Choroid plexus epithelial cell (primary cell): ENCODE measurements at regions not wholly inside any gene's neighbourhood (a gene's known extent, or its start where the extent isn't known, plus 50 kb on each side); places are given as distances from the start of the nearest gene placed in this dataset.
"Not testable (repeated sequence)": the region's sequence is repeated elsewhere in the genome, so short reads cannot be mapped to it uniquely, and the experiment has no call there.

ENCODE experiments used
- DNase-seq: peaks from one replicate; pipeline ENCODE4 v3.0.0-alpha.2; 2010; ENCODE audit warnings: low read depth
- H3K4me3 ChIP-seq: 2 replicates; pipeline ENCODE4 v1.5.1; 2011; ENCODE audit warnings: low read depth, mild to moderate bottlenecking, control low read depth, low read length, moderate library complexity
- CTCF ChIP-seq: conservative IDR thresholded peaks from 2 replicates; pipeline ENCODE4 v1.5.1; 2011; ENCODE audit warnings: low read depth, mild to moderate bottlenecking, control low read depth, inconsistent platforms, low read length, moderate library complexity

DNA sequence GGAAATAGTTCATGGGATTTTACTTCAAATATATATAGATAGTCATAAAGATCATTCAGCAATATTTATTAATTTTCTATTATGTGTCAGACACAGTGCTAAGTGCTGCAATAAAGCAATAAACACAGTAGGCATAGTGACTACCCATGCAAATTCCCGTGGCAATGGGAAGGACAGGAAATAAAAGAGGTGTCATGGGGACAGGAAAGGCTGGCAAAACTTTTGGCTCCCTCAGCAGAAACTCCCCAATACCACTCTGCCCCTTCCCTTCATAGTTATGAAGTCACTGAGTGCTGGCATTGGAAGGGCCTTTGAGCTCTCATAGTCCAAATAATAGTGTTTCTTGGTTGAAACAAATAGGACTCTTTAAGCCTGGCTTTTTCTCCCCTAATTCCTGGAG is 104.4 kb upstream of the DPT start:
- H3K4me3 ChIP-seq: no peak overlapping the region
- DNase-seq: no peak
- TF ChIP-seq CTCF: no peak

DNA sequence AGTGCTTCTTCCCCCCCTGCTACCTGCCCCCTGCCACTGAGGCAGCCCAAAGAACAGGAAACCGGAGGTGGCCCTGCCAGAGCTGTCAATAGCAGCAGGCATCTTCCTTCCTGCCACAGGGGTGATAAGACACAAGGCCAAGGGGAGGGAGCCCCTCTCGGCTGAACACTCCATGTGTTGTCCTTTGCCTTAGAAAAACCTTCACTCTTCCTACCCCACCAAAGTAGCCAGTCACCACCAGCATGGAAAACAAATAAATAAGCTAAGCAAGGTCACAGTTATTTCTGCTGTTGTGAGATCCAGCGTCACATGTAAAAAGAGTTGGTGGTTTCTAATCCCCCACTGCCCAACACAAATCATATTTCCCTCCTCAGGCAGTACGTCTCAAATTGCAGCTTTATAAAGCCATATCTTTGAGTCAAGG is 104.8 kb upstream of the DPT start:
- no peak for TF ChIP-seq CTCF
- no peak for DNase-seq
- H3K4me3 ChIP-seq: no peak overlapping the region

DNA sequence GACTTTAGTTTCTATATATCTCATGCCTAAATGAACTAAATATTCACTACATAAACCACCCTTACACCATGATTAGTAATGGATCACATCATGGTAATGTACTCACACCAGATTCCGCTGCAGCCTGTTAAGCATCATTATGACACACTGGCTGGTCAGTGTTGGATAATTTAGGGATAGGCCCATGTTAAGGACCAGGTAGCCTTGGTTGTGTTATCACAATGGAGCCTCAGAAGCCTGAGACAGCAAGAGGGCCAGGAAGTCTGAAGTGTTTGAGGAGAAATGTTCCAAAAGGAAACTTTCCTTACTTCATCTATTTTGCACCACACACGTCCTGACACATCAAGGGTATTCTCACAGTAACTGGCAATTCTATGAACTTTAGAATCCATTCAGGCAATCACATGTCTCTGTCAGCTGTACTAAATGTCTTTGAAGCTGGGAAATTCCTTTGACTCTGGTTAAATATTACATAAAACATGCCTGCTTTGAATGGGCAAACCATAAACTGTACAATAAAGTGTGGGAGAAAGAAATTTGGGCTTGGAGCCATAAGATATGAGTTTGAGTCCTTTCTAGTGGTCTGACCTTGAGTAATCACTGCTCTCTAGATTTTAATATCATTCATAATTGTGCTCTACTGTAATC is 105.3 kb upstream of the DPT start:
- DNase-seq: no peak
- H3K4me3 ChIP-seq: no peak overlapping the region
- no peak for TF ChIP-seq CTCF

GRCh38 chr1:168835176-168835575 is 106.2 kb upstream of the DPT start:
- DNase-seq: no peak
- no peak for TF ChIP-seq CTCF
- no peak overlapping the region for H3K4me3 ChIP-seq

DNA sequence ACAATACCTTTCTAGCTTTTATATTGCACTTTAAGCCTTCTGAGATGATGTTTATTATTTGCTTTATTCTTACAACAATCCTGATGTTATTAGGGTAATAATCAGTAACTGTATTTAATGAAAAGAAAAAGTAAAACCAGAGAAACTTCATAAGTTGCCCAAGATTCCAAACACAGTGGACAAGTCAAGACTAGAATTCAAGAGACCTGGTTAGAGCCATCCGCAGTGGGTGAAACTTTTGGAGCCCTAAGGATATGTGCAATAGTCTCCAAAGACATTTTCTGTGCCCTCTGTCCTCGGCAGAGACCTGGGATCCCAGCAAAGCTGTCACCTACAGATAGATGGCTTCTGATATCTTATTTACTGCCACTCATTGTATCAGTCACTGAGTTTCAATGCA is 106.8 kb upstream of the DPT start:
- no peak overlapping the region for H3K4me3 ChIP-seq

GRCh38 chr1:168836469-168836868 is 107.5 kb upstream of the DPT start:
- no peak overlapping the region for H3K4me3 ChIP-seq
- no peak for DNase-seq
- TF ChIP-seq CTCF: no peak

More for the DNA sequence above, 106.8 kb upstream of the DPT start:
- DNase-seq: no peak
- TF ChIP-seq CTCF: no peak

DNA sequence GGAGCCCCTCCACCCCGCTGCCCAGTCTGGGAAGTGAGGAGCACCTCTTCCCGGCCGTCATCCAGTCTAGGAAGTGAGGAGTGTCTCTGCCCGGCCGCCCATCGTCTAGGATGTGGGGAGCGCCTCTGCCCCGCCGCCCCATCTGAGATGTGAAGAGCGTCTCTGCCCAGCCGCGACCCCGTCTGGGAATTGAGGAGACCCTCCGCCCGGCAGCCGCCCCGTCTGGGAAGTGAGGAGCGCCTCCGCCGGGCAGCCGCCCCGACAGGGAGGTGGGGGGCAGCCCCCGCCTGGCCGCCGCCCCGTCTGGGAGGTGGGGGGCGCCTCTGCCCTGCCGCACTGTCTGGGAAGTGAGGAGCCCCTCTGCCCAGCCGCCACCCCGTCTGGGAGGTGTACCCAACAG is 108.2 kb upstream of the DPT start:
- DNase-seq, H3K4me3 ChIP-seq: not testable (repeated sequence)
